ENCODE measurements at regions not wholly inside any gene's neighbourhood (a gene's known extent, or its start where the extent isn't known, plus 50 kb on each side); places are given as distances from the start of the nearest gene placed in this dataset.
A peak's percentile ranks its signal among the peaks of the same experiment; 100 is the strongest.

DNA sequence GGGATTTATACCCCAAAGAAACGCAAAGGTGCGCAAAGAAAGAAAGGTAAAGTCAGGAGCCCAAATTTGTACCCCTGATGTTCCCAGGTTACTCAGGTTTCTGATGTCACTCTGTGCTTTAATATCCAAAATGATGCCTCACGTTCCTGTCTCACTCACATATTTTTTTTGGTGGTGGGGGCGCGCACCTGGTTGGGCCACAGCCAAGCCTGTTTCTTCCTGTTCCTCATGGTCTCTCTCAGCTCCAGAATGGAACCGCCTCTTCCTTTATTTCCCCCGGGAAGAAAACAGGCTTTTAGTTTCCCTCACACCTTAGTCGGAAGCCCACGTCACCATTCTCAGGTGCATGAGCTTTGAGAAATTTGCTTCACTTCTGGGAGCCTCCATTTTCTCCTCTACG lies 118.3 kb upstream of the BOD1 start:
- TF ChIP-seq, protein P1, sequence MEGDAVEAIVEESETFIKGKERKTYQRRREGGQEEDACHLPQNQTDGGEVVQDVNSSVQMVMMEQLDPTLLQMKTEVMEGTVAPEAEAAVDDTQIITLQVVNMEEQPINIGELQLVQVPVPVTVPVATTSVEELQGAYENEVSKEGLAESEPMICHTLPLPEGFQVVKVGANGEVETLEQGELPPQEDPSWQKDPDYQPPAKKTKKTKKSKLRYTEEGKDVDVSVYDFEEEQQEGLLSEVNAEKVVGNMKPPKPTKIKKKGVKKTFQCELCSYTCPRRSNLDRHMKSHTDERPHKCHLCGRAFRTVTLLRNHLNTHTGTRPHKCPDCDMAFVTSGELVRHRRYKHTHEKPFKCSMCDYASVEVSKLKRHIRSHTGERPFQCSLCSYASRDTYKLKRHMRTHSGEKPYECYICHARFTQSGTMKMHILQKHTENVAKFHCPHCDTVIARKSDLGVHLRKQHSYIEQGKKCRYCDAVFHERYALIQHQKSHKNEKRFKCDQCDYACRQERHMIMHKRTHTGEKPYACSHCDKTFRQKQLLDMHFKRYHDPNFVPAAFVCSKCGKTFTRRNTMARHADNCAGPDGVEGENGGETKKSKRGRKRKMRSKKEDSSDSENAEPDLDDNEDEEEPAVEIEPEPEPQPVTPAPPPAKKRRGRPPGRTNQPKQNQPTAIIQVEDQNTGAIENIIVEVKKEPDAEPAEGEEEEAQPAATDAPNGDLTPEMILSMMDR (IDR thresholded peaks at IDR 0.05): no peak
- Histone ChIP-seq H3K9me3 (no peaks in the 10 kb centered on the region), H3K4me1 (ENCODE audit: low read depth) (no peaks in the 10 kb centered on the region), H3K4me3 (no peak overlapping the region), H3K36me3 (ENCODE audit: low read depth) (no peaks in the 10 kb centered on the region)
- ATAC-seq (no peak), DNase-seq (no peak)
- intact Hi-C loops (cut with DNase I, micrococcal nuclease): no loop called here

DNA sequence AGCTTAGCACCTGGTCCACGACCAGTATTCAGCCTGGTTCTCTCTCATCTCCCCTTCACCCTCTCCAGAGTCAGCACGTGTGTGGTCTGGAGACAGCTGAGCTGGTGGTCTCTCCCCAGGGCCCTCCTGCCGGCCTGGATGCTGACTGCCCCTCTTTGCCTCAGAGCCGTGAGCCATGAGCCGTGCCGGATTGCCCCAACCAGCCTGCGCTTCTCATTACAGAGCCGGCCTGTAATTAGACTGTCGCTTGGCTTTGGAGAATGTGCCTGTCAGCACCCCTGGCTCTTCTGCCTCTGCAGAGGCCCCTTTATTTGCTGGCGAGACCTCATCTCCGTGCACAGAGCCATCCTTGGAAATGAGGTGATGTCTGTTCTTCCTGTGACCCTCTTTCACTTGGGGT lies 118.7 kb upstream of the BOD1 start:
- Histone ChIP-seq H3K9me3 (no peaks in the 10 kb centered on the region), H3K4me3 (no peak overlapping the region), H3K36me3 (ENCODE audit: low read depth) (no peaks in the 10 kb centered on the region), H3K4me1 (ENCODE audit: low read depth) (no peaks in the 10 kb centered on the region)
- ATAC-seq (no peak), DNase-seq (no peak)
- TF ChIP-seq, protein P1 (IDR thresholded peaks at IDR 0.05): no peak
- intact Hi-C loops (cut with DNase I, micrococcal nuclease): no loop called here

DNA sequence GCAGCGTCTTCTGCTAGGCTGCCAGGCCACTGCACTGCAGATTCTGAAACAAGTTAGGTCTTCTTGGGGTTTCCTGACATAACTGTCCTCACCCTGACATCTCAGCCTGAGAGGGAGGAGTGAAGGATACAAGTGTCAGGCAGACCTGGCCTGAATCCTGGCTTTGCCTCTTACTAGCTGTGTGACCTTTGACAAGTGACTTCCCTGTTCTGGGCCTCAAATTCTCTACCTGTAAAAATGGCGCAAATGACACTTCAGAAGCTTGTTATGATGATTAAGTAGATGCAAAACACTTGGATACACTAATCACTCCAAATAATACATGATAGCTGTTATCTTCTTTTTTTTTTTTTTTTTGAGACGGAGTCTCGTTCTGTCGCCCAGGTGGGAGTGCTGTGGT lies 119.2 kb upstream of the BOD1 start:
- no peak for DNase-seq
- TF ChIP-seq, protein P1 (IDR thresholded peaks at IDR 0.05): no peak
- Histone ChIP-seq H3K36me3 (ENCODE audit: low read depth) (no peaks in the 10 kb centered on the region), H3K9me3 (no peaks in the 10 kb centered on the region), H3K4me1 (ENCODE audit: low read depth) (no peaks in the 10 kb centered on the region), H3K4me3 (no peak overlapping the region)
- intact Hi-C loops (cut with DNase I, micrococcal nuclease): no loop called here
- ATAC-seq: no peak

DNA sequence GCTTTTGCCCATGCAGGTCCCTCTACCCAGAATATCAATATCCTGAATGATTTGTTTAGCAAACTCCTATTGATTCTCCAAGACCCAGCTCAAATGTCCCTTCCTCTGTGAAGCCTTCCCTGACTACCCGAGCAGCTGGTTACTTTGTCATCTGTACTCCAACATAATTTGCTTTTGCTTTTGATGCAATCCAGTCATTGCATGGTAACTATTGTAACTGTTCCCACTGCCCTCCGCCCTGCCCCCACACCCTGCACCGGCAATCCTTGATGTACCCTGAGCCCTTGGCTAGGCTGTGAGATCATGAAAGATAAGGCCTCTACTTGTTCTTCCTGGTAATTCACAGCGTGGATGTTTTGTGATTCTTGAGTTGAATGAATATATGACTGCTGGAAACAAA lies 119.9 kb upstream of the BOD1 start:
- intact Hi-C loops (cut with DNase I, micrococcal nuclease): no loop called here
- ATAC-seq (peak; percentile 84), DNase-seq (peak; percentile 57 to 73 (median 69))
- TF ChIP-seq, protein P1 (IDR thresholded peaks at IDR 0.05): no peak
- Histone ChIP-seq H3K4me3 (no peak overlapping the region), H3K36me3 (ENCODE audit: low read depth) (no peaks in the 10 kb centered on the region), H3K9me3 (no peaks in the 10 kb centered on the region), H3K4me1 (ENCODE audit: low read depth) (no peaks in the 10 kb centered on the region)

DNA sequence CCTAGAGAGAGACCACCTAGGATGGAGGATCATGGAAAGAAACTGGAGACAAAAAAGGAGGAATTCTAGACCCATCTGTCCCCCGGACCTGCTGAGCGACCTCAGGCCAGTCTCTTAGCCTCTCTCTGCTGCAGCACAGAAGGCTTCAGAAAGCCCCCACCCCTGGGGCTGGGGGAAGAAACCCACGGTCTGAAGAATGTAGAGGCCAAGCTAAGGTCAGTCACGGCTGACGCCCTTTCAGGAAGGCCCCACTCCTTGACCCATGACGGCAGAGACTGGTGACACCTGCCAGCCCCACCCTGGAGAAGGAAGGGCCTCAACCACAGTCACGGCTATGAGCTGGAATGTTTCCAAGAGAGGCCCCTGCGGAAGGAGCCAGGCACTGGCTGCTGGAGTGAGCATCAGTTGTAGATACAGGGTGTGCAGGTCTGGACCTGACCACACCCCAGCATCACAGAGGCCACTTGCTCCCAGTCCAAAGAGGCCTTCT lies 120.5 kb upstream of the BOD1 start:
- no peak overlapping the region for H3K4me3 ChIP-seq
- TF ChIP-seq, protein P1 (IDR thresholded peaks at IDR 0.05): no peak
- DNase-seq (peak; percentile 29 to 69 (median 53)), ATAC-seq (peak; percentile 85)
- no peaks in the 10 kb centered on the region for H3K4me1 ChIP-seq (ENCODE audit: low read depth)
- no peaks in the 10 kb centered on the region for H3K9me3 ChIP-seq
- intact Hi-C loops (cut with DNase I, micrococcal nuclease): no loop called here
- no peaks in the 10 kb centered on the region for H3K36me3 ChIP-seq (ENCODE audit: low read depth)

DNA sequence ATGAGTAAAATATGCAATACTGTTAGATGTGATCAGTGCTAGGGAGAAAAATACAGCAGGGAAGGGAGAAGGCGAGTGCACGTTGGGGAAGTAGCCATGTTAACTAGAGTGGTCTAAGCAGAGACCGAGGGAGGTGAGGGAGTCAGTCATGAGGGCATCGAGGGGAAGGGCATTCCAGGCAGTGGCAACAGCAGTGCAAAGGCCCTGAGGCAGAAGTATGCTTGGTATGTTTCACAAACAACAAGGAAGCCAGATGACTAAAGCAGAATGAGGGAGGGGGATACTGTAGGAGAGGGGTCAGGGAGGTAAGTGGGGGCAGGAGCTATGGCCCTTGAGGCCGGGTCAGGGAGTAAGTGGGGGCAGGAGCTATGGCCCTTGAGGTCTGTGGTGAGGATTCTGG lies 123.3 kb upstream of the BOD1 start:
- DNase-seq (no peak), ATAC-seq (no peak)
- H3K36me3 ChIP-seq (ENCODE audit: low read depth): no peaks in the 10 kb centered on the region
- intact Hi-C loops (cut with DNase I, micrococcal nuclease): no loop called here
- no peaks in the 10 kb centered on the region for H3K9me3 ChIP-seq
- H3K4me1 ChIP-seq (ENCODE audit: low read depth): no peaks in the 10 kb centered on the region
- TF ChIP-seq, protein P1 (IDR thresholded peaks at IDR 0.05): no peak
- H3K4me3 ChIP-seq: no peak overlapping the region
